Renal cortex interstitium (tissue), 11 donors: ENCODE measurements at regions not wholly inside any gene's neighbourhood (a gene's known extent, or its start where the extent isn't known, plus 50 kb on each side); places are given as distances from the start of the nearest gene placed in this dataset.
A peak's percentile ranks its signal among the peaks of the same experiment; 100 is the strongest.
"Not testable (repeated sequence)": the region's sequence is repeated elsewhere in the genome, so short reads cannot be mapped to it uniquely, and the experiment has no call there.

ENCODE experiments used
- DNase-seq, 11 donors: peaks; one replicate each; pipeline ENCODE4 v3.0.0-alpha.2; 2013; ENCODE audit warnings: low read depth in 9 of 11, low spot score in 4 of 11; ENCODE audit errors: extremely low read depth in 1 of 11

DNA sequence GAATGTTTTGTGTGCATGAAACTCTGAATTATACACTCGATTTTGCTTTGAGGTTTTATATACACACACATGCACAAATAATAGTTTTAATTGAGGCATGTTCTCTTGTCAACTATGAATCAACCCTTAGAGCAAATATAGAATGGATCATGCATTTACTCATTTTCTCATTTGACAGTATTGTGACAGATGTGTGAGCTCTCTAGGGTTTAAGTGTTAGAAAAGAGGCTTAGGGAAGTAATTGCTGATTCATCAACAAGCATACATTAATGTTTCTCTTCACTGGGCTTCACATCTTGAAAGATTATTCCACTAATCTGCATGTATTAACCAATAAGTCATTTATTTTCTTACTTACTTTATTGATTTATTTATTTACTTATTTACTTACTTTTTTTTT, 1356.8 kb upstream of the ACO1 start:
- DNase-seq, result no peak

DNA sequence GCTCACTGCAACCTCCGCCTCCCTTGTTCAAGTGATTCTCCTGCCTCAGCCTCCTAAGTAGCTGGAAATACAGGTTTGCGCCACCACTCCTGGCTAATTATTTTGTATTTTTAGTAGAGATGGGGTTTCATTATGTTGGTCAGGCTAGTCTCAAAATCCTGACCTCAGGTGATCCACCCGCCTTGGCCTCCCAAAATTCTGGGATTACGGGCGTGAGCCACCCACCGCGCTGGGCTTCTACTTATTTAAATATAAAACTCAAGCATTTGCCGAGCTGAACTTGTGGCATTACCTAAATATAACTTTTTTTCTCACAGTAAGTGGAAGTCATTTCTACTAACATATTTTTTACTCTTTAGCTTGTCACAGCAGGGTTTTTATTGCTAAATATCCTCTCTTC, 1356.3 kb upstream of the ACO1 start:
- DNase-seq, result no peak

DNA sequence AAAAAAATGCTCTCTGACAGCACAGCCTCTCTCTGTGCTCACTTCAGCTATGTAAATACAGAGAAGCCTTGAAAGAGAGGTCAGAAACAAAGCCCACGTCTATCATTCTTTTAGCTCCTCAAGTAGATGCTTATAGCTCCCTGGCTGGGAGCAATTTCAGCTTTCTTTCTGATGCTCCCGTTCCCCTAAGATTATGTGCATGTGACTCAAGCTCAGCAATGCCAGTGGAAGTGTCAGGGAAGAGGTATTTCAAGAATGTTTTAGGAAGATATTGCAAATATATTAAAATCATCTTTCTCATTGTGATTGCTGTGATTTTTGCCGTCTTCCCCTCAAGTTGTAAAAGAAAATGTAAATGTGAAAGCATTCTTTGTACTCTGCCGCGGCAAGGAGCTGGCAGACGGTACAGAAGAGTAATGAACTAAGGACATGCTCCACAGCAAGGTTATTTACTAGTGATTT, 1353.7 kb upstream of the ACO1 start:
- no peak for DNase-seq

DNA sequence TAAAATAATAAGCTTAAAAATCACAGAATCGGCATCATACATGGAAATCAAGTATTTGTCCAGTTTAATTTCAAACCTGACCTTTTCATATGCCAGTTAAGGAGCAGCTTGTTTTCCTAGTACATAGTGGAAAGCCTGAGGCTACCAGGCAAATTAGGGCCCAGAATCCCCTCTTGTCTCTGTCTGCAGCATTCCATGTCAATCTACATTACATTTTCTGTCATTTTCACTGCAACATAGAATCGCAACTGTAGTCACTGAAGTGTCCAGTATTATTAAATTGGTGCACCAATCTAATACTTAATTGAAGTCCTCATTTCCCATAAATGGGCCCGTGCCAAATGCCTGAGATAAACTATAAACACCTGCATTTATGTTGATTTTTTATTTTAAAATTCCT, 1352.2 kb upstream of the ACO1 start:
- no peak for DNase-seq

DNA sequence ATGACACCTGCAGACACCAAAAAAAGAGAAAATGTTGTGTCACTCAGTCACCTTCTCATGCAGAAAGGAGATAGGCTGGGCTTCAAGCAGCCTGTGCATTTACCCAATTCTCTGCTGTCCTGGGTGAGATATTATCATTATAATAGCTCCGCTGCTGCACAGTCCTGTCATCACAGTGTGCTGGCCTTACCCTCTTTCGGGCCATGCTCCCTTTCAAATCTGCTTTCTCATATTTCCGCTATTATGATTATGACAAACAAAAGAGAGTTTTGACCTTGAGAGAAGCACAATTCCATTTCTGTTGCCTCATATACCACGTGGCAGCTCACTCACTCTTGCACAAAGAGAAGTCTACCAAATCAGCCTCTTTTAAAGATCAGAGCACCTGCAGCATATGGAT, 1350.1 kb upstream of the ACO1 start:
- no peak for DNase-seq

DNA sequence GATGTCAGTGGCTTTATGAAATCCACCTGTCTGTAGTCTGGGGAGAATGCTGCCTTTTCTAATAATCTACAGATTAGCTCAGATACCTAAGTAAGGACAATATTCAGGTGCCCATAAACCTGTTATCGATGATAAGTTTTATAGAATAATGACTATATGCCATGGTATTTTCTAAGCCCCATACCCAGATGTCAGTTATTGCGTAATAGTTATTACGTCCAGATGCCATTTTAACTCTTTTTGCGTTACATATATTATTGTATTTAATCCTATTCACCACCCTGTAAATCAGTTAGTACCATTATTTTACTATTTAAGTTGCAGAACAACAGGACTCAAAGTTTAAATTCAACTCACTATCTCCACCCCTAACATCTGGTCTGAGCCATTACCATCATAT, 1343.9 kb upstream of the ACO1 start:
- DNase-seq, result no peak

DNA sequence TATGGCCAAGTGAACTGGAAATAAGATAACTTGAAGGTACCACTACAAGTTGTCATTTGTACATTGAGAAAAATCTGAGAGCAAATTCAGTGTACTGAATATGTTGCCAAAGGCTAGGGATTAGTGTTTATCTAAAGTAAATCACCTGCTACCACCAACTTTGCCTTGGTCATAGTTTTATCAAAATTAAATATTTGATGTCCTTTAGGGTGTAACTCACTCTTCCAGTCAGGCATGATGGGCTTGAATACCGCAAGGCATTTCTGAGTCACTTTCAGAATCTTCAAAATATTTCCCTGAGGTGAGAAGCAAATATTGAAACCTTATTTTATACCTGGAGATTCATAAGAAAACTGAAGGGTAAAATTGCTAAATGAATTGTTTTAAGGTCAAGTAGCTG, 1338.6 kb upstream of the ACO1 start:
- no peak for DNase-seq

DNA sequence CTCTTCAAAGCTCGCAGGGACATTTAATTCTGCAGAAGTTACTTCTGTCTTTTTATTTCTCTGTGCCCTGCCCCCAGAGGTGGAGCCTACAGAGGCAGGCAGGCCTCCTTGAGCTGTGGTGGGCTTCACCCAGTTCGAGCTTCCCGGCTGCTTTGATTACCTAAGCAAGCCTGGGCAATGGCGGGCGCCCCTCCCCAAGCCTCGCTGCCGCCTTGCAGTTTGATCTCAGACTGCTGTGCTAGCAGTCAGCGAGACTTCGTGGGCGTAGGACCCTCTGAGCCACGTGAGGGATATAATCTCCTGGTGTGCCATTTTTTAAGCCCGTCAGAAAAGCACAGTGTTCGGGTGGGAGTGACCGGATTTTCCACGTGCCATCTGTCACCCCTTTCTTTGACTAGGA, 1322.9 kb upstream of the ACO1 start:
- DNase-seq, result not testable (repeated sequence)

DNA sequence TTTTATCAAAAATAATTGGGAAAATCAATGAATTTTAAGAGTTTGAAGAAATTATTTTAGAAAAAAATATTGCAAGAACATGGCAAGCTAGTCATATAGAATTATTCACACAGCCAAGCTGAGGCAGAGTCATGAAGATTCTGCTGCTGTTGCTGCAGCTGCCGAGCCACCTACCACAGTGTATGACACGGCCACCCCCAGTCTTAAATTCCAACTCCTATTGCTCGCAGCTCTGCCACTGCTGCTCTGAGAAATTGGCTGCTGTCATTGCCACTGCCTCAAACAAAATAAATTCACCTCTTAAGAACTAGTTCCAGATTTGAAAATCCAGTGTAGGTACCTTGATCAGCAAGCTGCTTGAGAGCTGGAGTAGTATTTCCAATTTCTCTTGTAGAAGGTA, 1318.8 kb upstream of the ACO1 start:
- no peak for DNase-seq

DNA sequence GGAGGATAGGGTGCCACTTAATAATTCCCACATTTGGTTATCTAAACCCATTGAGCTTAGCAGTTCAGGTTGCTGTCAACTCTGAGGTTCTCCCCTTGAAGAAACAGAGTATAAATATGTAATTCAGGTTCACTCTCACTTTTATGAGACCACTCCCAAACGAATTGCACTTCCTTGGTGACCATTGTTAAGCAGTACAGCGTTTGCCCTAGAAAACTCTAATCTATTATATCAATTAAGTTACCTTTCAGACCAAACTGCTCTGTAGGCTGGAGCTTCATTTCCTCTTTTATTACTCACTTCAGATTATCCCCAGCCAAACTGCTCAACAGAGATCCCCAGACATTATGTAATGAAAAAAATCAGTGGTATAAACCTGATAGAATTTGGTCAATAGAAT, 1317.0 kb upstream of the ACO1 start:
- no peak for DNase-seq

DNA sequence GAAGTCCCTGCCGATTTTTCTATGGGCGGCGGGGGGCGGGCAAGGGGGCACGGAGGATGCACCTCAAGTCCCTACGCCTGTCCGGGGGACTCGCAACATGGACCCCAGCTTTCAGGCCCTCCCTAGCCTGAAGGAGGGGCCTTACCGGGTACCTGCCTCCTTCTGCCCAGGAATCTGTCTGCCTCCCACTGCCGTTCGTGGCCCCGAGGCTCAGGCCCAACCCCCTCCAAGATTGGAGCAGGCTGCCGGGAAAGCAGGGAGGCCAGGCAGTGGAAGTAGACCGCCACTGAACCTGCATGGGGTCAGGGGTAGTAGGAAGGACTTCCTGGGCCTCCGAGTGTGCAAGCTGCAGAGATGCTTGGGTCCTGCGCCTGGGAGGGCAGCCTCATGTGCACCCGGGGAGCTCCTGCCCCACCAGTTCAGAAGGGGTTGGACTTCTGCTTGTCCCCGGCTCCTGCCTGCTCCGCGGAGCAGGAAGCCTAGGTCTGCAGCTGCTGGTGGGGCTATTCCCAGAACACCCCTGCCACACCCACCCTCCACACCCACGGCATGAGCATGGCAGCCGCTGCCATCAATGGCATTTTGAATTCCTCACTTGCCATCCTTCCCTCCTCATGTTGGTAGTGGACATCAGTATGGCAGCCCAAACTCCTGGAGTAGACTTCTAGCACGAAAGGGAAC, 1312.7 kb upstream of the ACO1 start:
- DNase-seq, result no peak

DNA sequence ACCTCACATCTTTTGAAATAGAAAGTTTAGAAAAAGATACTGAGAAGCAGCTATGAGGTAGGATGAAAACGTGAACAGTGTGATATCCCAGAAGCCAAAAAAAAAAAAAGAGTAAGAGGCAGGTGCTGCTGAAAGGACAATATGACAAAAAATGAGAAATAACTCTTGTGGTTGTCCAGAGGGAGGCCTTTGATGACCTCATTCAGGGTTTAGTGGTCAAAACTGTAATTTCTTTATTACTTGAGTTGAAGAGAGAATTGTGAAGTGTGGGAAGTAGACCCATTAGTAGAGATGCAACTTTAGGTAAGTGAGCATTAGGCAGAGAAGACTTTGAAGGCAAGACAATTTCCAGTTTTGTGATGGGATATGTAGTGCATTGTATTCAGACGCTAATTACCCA, 1306.3 kb upstream of the ACO1 start:
- DNase-seq, result no peak

DNA sequence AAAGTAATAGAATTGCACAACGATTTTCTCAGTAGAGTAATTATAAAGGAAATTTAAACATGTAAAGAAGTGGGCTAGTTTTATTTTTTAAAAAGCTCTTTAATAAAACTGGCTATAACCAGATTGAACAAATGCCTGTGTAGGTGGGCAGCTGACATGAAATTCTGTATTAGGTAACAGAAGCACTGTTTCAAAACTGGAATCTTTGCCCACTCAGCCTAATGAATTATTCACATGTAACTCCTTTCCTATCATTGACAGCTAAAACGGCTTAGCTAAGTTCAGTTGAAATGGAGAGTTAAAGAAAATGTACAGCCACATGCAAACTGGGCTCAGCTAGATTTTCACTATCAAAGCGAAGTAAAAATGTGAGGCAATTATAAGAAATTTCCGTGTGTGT, 1300.1 kb upstream of the ACO1 start:
- no peak for DNase-seq

DNA sequence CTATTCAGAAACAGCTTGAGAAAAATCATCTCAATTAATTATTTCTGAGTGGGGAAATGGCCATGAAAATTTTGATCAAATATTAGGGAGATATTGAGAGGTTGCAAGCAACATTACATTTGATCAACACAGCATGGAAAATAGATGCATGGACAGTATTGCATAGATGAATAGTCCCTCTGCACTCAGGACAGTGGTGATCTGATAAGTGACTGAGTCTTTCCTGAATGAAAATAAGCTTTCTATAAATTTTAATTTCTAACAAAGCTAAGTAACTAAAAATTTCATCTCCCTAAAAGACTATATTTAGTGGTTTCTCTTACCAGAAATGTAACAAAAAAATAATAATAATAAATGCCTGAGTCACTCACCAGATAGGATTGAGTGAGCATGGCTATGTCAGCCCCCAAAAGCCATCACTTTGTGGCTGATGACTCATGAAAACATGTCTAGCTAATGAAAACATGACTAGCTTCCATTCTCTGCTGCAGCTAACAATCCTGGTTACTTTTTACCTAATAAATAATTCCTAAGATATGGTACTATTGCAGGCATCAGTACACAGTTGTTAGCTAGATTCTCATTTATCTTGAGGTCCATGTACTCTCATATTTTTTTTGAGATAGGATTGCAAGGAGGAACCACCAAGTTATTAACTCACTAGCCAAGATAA, 1294.8 kb upstream of the ACO1 start:
- DNase-seq, result no peak

DNA sequence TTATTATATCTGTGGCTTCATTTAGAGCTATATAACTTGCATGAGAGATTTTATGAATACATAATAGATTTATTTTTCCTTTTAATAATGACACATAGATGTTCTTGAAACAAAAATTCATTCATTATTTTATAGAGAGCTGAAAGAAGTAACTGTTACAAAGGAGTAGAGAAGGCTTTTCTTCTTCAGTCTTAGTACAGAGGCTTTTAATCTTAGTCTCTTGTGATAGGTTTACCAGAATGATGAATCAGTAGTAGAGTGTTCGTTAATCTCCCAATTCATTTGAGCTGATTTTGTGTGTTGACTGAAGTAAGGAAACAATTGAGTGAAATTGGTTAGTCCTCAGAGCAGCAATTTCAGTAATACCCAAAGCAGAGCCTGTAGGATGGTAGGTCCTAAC, 1284.1 kb upstream of the ACO1 start:
- no peak for DNase-seq

DNA sequence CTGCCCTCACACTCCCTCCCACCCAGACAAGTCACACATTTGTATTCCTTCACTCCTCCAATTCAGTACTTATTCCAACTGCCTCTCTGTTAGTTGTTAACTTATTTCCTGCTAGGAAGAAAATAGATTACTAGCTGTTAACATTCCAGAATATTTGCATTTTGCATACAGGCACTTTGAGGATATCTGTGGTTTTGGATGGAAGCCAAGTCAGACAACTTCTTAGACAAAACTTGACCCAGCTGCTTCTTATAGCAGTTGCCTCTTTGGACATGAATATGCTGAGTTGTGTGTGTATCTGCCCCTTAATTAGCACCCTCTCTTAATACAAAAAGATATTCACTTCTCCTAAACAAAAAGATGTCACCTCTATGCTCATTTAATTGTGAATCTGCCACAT, 1280.6 kb upstream of the ACO1 start:
- DNase-seq, result peak in 1 of 11 donors; percentile 2

DNA sequence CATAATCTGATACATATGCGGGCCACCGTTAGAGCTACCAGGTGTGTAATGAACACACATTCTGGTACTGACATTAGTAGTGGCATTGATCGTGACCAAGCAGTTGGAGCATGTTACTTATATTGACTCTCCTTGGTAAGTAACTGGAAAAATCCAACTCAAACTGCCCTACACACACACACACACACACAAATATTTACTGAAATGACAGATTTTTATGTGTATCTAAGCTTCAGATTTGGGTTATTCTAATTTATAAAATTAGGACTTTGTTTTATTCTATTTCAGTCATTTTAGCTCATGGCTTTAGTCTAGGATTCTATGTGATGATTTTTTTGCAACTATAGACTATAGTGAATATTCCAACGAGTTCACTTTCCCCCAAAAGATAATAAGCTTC, 1280.2 kb upstream of the ACO1 start:
- no peak for DNase-seq

DNA sequence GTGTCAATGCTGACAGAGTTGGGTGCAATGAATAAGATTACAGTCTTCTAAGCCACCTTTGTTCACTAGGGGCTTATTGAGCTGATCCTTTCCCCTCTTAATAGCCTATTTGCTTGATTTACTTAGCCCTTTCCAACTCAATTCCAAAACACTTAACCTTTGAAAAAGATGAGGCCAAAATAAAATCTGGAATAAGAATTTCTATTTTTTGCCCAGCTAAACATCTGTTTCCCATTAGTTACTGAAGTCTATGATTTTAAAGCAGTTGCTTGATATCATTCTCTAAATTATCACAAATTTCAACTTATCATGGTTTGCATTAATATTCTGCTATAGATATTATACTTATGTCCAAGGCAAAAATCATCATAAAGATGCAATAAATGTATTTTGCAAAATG, 1272.0 kb upstream of the ACO1 start:
- no peak for DNase-seq

DNA sequence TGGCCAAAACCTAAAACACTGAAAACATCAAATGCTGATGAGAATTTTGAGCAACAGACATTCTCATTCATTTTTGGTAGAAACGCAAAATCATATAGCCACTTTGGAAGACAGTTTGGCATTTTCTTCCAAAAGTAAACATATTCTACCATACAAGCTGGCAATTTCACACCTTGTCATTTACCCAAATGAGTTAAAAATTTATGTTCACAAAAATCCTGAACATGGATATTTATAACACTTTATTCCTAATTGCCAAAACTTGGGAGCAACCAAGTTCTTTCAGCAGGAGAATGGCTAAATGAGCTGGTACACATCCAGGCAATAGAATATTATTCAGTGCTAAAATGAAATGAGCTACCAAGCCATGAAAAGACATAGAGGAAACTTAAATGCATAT, 1270.1 kb upstream of the ACO1 start:
- DNase-seq, result no peak

DNA sequence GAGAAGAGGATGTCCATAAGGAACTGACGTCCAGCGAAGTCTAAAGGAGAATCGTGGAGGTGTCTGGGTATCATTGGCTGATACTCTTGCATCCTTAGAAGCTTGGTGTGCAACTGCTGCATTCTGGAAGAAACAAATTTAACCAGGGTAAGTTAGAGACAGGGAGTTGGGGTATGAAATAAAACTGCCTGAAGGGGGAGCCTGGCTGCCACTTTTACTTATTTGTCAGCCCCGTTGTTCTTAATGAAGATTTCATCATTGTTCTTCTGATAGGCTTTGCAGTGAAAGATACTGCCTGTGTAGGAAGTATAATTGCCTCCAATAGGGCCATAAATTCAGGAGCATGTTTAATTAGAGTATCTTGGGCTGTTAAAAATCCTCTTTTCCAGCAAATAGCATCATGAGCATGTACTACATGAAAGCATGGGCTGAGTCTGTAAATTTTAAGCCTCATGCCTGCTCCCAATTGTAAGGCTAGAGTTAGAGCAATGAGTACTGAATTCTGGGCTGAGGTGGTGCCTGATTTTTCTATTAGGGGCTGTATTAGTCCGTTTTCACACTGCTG, 1264.5 kb upstream of the ACO1 start:
- DNase-seq, result peak in 7 of 11 donors; percentile 5 to 10 (median 9)

DNA sequence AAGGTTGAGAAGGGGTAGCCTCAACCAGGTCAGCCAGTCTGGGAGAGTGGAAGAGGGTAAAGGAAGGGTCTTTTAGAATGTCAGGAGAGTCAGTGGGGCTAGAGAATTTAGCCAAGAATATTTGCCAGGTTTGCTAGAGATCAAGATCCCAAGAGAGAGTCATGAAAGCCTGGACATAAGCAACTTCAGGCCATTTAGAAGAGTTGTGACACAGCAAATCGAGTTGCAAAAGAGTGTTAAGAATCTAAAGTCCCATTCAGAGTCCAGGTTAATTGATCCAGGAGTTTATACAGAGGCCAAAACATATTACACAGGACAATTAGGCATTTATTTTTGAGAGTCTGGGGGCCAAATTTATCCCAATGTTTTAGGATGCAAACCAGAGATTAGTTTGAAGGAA, 1260.1 kb upstream of the ACO1 start:
- no peak for DNase-seq
